Aorta (tissue), 5 donors: ENCODE measurements at regions not wholly inside any gene's neighbourhood (a gene's known extent, or its start where the extent isn't known, plus 50 kb on each side); places are given as distances from the start of the nearest gene placed in this dataset.
"Not testable (repeated sequence)": the region's sequence is repeated elsewhere in the genome, so short reads cannot be mapped to it uniquely, and the experiment has no call there.

ENCODE experiments used
- ATAC-seq: fragments of 200-7000 bp; cut with Tn5 transposase; one replicate; pipeline ENCODE4 v1.9.1; 2022; ENCODE audit warnings: moderate library complexity; ENCODE audit not compliant: low FRiP score
- DNase-seq, 2 donors: peaks; one replicate each; pipeline ENCODE4 v3.0.0-alpha.2; 2020
- H3K27ac ChIP-seq, 2 donors: one replicate each; pipeline ENCODE4 v1.5.1; 2013; ENCODE audit warnings: low read length in 2 of 2, mild to moderate bottlenecking in 2 of 2, moderate library complexity in 2 of 2, control low read depth in 1 of 2, inconsistent platforms in 1 of 2, low read depth in 1 of 2
- H3K27me3 ChIP-seq, 2 donors: one replicate each; pipeline ENCODE4 v1.6.1; 2013; ENCODE audit warnings: control low read depth in 1 of 2, low read length in 1 of 2, mild to moderate bottlenecking in 1 of 2, moderate library complexity in 1 of 2; ENCODE audit not compliant: insufficient read depth in 2 of 2, control insufficient read depth in 1 of 2
- H3K36me3 ChIP-seq, 2 donors: one replicate each; pipeline ENCODE4 v1.6.1; 2013; ENCODE audit warnings: control low read depth in 1 of 2, low read length in 1 of 2, mild to moderate bottlenecking in 1 of 2; ENCODE audit not compliant: insufficient read depth in 2 of 2, control insufficient read depth in 1 of 2
- H3K4me1 ChIP-seq, 2 donors: one replicate each; pipeline ENCODE4 v1.6.1; 2013; ENCODE audit warnings: low read length in 2 of 2, control low read depth in 1 of 2, mild to moderate bottlenecking in 1 of 2, moderate library complexity in 1 of 2; ENCODE audit not compliant: insufficient read depth in 2 of 2, control insufficient read depth in 1 of 2
- H3K4me3 ChIP-seq, 2 donors: one replicate each; pipeline ENCODE4 v1.5.1; 2013; ENCODE audit warnings: low read length in 2 of 2, control low read depth in 1 of 2, mild to moderate bottlenecking in 1 of 2
- H3K9me3 ChIP-seq: one replicate; pipeline ENCODE4 v1.6.1; 2013; ENCODE audit warnings: mild to moderate bottlenecking, low read length; ENCODE audit not compliant: control insufficient read depth
- WGBS, 2 donors: extraction: QIAGEN DNeasy Blood & Tissue Kit; methylation state at CpG; one replicate each; pipeline ENCODE4 v1.1.7; 2013; 5-methylcytosine and 5-hydroxymethylcytosine counted together
- intact Hi-C, 2 donors: fragments of 100-400 bp; cut with DNase I; formaldehyde crosslinking; loops; one replicate each; pipeline versions ENCODE4 v1.14.2 to v1.15.0; 2022
- donor health status: healthy with polysubstance abuse.
- donor health status: Bipolar disorder and iron deficiency.
- donor health status: DM: no; HTN: no; CAD: no.
- donor health status: DM: no; HTN: no; CAD: no.
- donor health status: DM: yes; HTN: yes; CAD: no.

- no peak for ATAC-seq
- Histone ChIP-seq H3K36me3 (no peaks in the 10 kb centered on the region), H3K4me1 (no peaks in the 10 kb centered on the region), H3K27me3 (no peaks in the 10 kb centered on the region), H3K9me3 (peaks cover 1% of the 10 kb centered on the region), H3K4me3 (no peak overlapping the region), H3K27ac (no peak overlapping the region)
- intact Hi-C loops = no loop called here
- 78 to 84% methylated on average over 6 of the region's 6 CpGs for WGBS, 2 donors
- DNase-seq = no peak
Measured at GRCh38 chr9:20250791-20251190, 371.5 kb downstream of the MLLT3 start.

GRCh38 chr9:20244271-20244670, 378.0 kb downstream of the MLLT3 start:
- Histone ChIP-seq H3K4me3 (no peak overlapping the region), H3K36me3 (no peaks in the 10 kb centered on the region), H3K27ac (no peak overlapping the region), H3K27me3 (peaks cover 0 to 3% of the 10 kb centered on the region in 2 donors), H3K9me3 (no peaks in the 10 kb centered on the region), H3K4me1 (no peaks in the 10 kb centered on the region)
- 42 to 44% methylated on average over 6 of the region's 6 CpGs for WGBS, 2 donors
- intact Hi-C loops = loop anchor here in 1 of 2 donors (10.0 kb wide), 1 partner anchor 59 kb away; no protein-coding TSS in a partner anchor
- DNase-seq = no peak
- no peak for ATAC-seq

GRCh38 chr9:20243841-20244240, 378.5 kb downstream of the MLLT3 start:
- Histone ChIP-seq H3K9me3 (no peaks in the 10 kb centered on the region), H3K4me1 (no peaks in the 10 kb centered on the region), H3K27ac (no peak overlapping the region), H3K27me3 (peaks cover 0 to 3% of the 10 kb centered on the region in 2 donors), H3K4me3 (no peak overlapping the region), H3K36me3 (no peaks in the 10 kb centered on the region)
- DNase-seq = no peak
- WGBS, 2 donors = 15 to 34% methylated on average over 6 of the region's 6 CpGs
- intact Hi-C loops = loop anchor here in 1 of 2 donors (10.0 kb wide), 1 partner anchor 59 kb away; no protein-coding TSS in a partner anchor
- no peak for ATAC-seq

- Histone ChIP-seq H3K4me3 (no peak overlapping the region), H3K4me1 (no peaks in the 10 kb centered on the region), H3K27ac (no peak overlapping the region), H3K27me3 (peaks cover 0 to 3% of the 10 kb centered on the region in 2 donors), H3K36me3 (no peaks in the 10 kb centered on the region), H3K9me3 (no peaks in the 10 kb centered on the region)
- intact Hi-C loops = loop anchor here in 1 of 2 donors (10.0 kb wide), 1 partner anchor 58 kb away; no protein-coding TSS in a partner anchor
- ATAC-seq (no peak), DNase-seq (no peak)
- 37 to 43% methylated on average over 10 of the region's 10 CpGs for WGBS, 2 donors
Measured at GRCh38 chr9:20242510-20243189, 379.6 kb downstream of the MLLT3 start.

- intact Hi-C loops = loop anchor here in 1 of 2 donors (10.0 kb wide), 1 partner anchor 56 kb away; no protein-coding TSS in a partner anchor
- WGBS, 2 donors = 57 to 62% methylated on average over 2 of the region's 2 CpGs
Measured at GRCh38 chr9:20240498-20240897, 381.8 kb downstream of the MLLT3 start.

GRCh38 chr9:20238921-20239320, 383.4 kb downstream of the MLLT3 start:
- Histone ChIP-seq H3K27me3 (no peaks in the 10 kb centered on the region), H3K27ac (no peak overlapping the region), H3K4me1 (no peaks in the 10 kb centered on the region), H3K9me3 (peaks cover 1% of the 10 kb centered on the region), H3K4me3 (no peak overlapping the region), H3K36me3 (no peaks in the 10 kb centered on the region)
- 63 to 68% methylated on average over 1 of the region's 1 CpG for WGBS, 2 donors
- DNase-seq = no peak
- ATAC-seq = no peak
- intact Hi-C loops = no loop called here

More at GRCh38 chr9:20240498-20240897, 381.8 kb downstream of the MLLT3 start:
- Histone ChIP-seq H3K4me3 (no peak overlapping the region), H3K27me3 (peaks cover 0 to 3% of the 10 kb centered on the region in 2 donors), H3K36me3 (no peaks in the 10 kb centered on the region), H3K4me1 (no peaks in the 10 kb centered on the region), H3K9me3 (no peaks in the 10 kb centered on the region), H3K27ac (no peak overlapping the region)
- no peak for DNase-seq
- ATAC-seq = no peak

GRCh38 chr9:20237686-20238085, 384.6 kb downstream of the MLLT3 start:
- WGBS, 2 donors = 63 to 84% methylated on average over 1 of the region's 1 CpG
- Histone ChIP-seq H3K27me3 (no peaks in the 10 kb centered on the region), H3K36me3 (no peaks in the 10 kb centered on the region), H3K9me3 (peaks cover 1% of the 10 kb centered on the region), H3K27ac (no peak overlapping the region), H3K4me3 (no peak overlapping the region), H3K4me1 (no peaks in the 10 kb centered on the region)
- intact Hi-C loops = no loop called here
- DNase-seq (no peak), ATAC-seq (no peak)

- no peaks in the 10 kb centered on the region for H3K36me3 ChIP-seq
- 73 to 83% methylated on average over 4 of the region's 4 CpGs for WGBS, 2 donors
- intact Hi-C loops = no loop called here
- DNase-seq = no peak
- H3K4me1 ChIP-seq = no peaks in the 10 kb centered on the region
- no peak for ATAC-seq
- H3K27me3 ChIP-seq = no peaks in the 10 kb centered on the region
- H3K9me3 ChIP-seq = peaks cover 1% of the 10 kb centered on the region
- H3K4me3 ChIP-seq = no peak overlapping the region
- H3K27ac ChIP-seq = no peak overlapping the region
Measured at GRCh38 chr9:20236676-20237075, 385.6 kb downstream of the MLLT3 start.

GRCh38 chr9:20235206-20235605, 387.1 kb downstream of the MLLT3 start:
- 88 to 93% methylated on average over 11 of the region's 11 CpGs for WGBS, 2 donors
- H3K27ac ChIP-seq, ATAC-seq, H3K36me3 ChIP-seq, H3K4me3 ChIP-seq, H3K9me3 ChIP-seq, intact Hi-C loops, H3K4me1 ChIP-seq, H3K27me3 ChIP-seq, DNase-seq: not testable (repeated sequence)
